ENCODE measurements at regions not wholly inside any gene's neighbourhood (a gene's known extent, or its start where the extent isn't known, plus 50 kb on each side); places are given as distances from the start of the nearest gene placed in this dataset.
"Not testable (repeated sequence)": the region's sequence is repeated elsewhere in the genome, so short reads cannot be mapped to it uniquely, and the experiment has no call there.

- no peak overlapping the region for H3K9ac ChIP-seq (ENCODE audit: low read length)
- H3K4me3 ChIP-seq (ENCODE audit: low read depth, low read length, poor library complexity, severe bottlenecking), result no peak overlapping the region
- H3F3A ChIP-seq (ENCODE audit: insufficient read depth, low read length), result no peaks in the 10 kb centered on the region
- H3K27me3 ChIP-seq (ENCODE audit: insufficient read depth, low read length), result no peaks in the 10 kb centered on the region
- no peaks in the 10 kb centered on the region for H4K20me1 ChIP-seq (ENCODE audit: insufficient read depth, low read length)
- TF ChIP-seq CTCF (IDR thresholded peaks at IDR 0.05; ENCODE audit: low read length) (no peak), EZH2 (IDR thresholded peaks at IDR 0.05; ENCODE audit: borderline replicate concordance, low read length) (no peak)
- no peaks in the 10 kb centered on the region for H3K79me2 ChIP-seq (ENCODE audit: insufficient read depth, low read length)
- H3K9me2 ChIP-seq (ENCODE audit: low read depth, low read length), result no peaks in the 10 kb centered on the region
- no peak overlapping the region for H3K4me2 ChIP-seq (ENCODE audit: low read length)
- H3K4me1 ChIP-seq (ENCODE audit: insufficient read depth, low read length, severe bottlenecking), result no peaks in the 10 kb centered on the region
- no peaks in the 10 kb centered on the region for H3K36me3 ChIP-seq (ENCODE audit: insufficient read depth, low read length)
- H3K27ac ChIP-seq (ENCODE audit: low read depth, low read length, poor library complexity, severe bottlenecking), result no peak overlapping the region
- H2AFZ ChIP-seq (ENCODE audit: low read length), result no peak overlapping the region
- 0 out of 2 replicates have a peak, but pooled peaks cover 3% of the 10 kb centered on the region for H3K9me3 ChIP-seq (ENCODE audit: low read length)
Measured at GRCh38 chr4:132792310-132792709, 356.8 kb upstream of the PCDH10 start.

- Histone ChIP-seq H4K20me1 (ENCODE audit: insufficient read depth, low read length) (no peaks in the 10 kb centered on the region), H3K9ac (ENCODE audit: low read length) (no peak overlapping the region), H2AFZ (ENCODE audit: low read length) (no peak overlapping the region), H3K4me1 (ENCODE audit: insufficient read depth, low read length, severe bottlenecking) (no peaks in the 10 kb centered on the region), H3K27ac (ENCODE audit: low read depth, low read length, poor library complexity, severe bottlenecking) (no peak overlapping the region), H3K27me3 (ENCODE audit: insufficient read depth, low read length) (no peaks in the 10 kb centered on the region), H3K9me3 (ENCODE audit: low read length) (no peaks in the 10 kb centered on the region), H3K4me2 (ENCODE audit: low read length) (no peak overlapping the region), H3K36me3 (ENCODE audit: insufficient read depth, low read length) (no peaks in the 10 kb centered on the region), H3K79me2 (ENCODE audit: insufficient read depth, low read length) (no peaks in the 10 kb centered on the region), H3K4me3 (ENCODE audit: low read depth, low read length, poor library complexity, severe bottlenecking) (no peak overlapping the region), H3F3A (ENCODE audit: insufficient read depth, low read length) (no peaks in the 10 kb centered on the region), H3K9me2 (ENCODE audit: low read depth, low read length) (no peaks in the 10 kb centered on the region)
- no peak for TF ChIP-seq EZH2 (IDR thresholded peaks at IDR 0.05; ENCODE audit: borderline replicate concordance, low read length)
- no peak for TF ChIP-seq CTCF (IDR thresholded peaks at IDR 0.05; ENCODE audit: low read length)
Measured at GRCh38 chr4:132797856-132798255, 351.2 kb upstream of the PCDH10 start.

GRCh38 chr4:132809298-132810032 is 339.6 kb upstream of the PCDH10 start:
- Histone ChIP-seq H3K79me2 (ENCODE audit: insufficient read depth, low read length) (no peaks in the 10 kb centered on the region), H3F3A (ENCODE audit: insufficient read depth, low read length) (no peaks in the 10 kb centered on the region), H3K4me1 (ENCODE audit: insufficient read depth, low read length, severe bottlenecking) (no peaks in the 10 kb centered on the region), H2AFZ (ENCODE audit: low read length) (peak overlapping the region; percentile 84), H3K9me2 (ENCODE audit: low read depth, low read length) (no peaks in the 10 kb centered on the region), H3K27ac (ENCODE audit: low read depth, low read length, poor library complexity, severe bottlenecking) (no peak overlapping the region), H4K20me1 (ENCODE audit: insufficient read depth, low read length) (no peaks in the 10 kb centered on the region), H3K4me3 (ENCODE audit: low read depth, low read length, poor library complexity, severe bottlenecking) (no peak overlapping the region), H3K27me3 (ENCODE audit: insufficient read depth, low read length) (no peaks in the 10 kb centered on the region), H3K36me3 (ENCODE audit: insufficient read depth, low read length) (no peaks in the 10 kb centered on the region), H3K9me3 (ENCODE audit: low read length) (no peaks in the 10 kb centered on the region), H3K9ac (ENCODE audit: low read length) (no peak overlapping the region), H3K4me2 (ENCODE audit: low read length) (peak overlapping the region; percentile 16; the same call in 1 of the 2 replicates)
- TF ChIP-seq CTCF (IDR thresholded peaks at IDR 0.05; ENCODE audit: low read length) (peak; percentile 47), EZH2 (IDR thresholded peaks at IDR 0.05; ENCODE audit: borderline replicate concordance, low read length) (no peak)

GRCh38 chr4:132813061-132813460 is 336.0 kb upstream of the PCDH10 start:
- not testable (repeated sequence) for H4K20me1 ChIP-seq (ENCODE audit: insufficient read depth, low read length); H3K27me3 ChIP-seq (ENCODE audit: insufficient read depth, low read length); H3K79me2 ChIP-seq (ENCODE audit: insufficient read depth, low read length); H3K36me3 ChIP-seq (ENCODE audit: insufficient read depth, low read length); H3K4me2 ChIP-seq (ENCODE audit: low read length); H3K9me3 ChIP-seq (ENCODE audit: low read length); H3K9ac ChIP-seq (ENCODE audit: low read length); H3K27ac ChIP-seq (ENCODE audit: low read depth, low read length, poor library complexity, severe bottlenecking); H3F3A ChIP-seq (ENCODE audit: insufficient read depth, low read length); H3K4me1 ChIP-seq (ENCODE audit: insufficient read depth, low read length, severe bottlenecking); H3K9me2 ChIP-seq (ENCODE audit: low read depth, low read length); H3K4me3 ChIP-seq (ENCODE audit: low read depth, low read length, poor library complexity, severe bottlenecking)
- 0 out of 2 replicates have a peak overlapping the region, but pooled peaks have one; percentile 42 for H2AFZ ChIP-seq (ENCODE audit: low read length)
